ENCODE measurements at regions not wholly inside any gene's neighbourhood (a gene's known extent, or its start where the extent isn't known, plus 50 kb on each side); places are given as distances from the start of the nearest gene placed in this dataset.

DNA sequence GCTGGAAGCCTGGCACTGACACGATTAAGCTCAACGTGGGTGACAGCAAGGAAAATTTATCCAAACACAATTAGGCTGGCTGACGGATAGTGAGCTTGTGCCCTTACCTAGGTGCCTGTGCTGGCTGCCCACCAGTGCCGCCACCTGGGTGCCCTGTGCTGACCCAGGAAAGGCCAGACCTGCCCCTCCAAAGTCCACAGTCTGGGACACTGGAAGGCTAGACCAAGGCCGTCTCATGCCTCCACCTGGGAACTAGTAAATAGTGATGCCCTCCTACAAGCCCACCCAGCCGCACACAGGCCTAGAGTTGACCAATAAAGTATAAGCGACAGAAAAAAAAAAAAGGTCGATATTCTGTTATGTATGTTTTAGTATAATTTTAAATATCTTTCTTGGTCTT is 142.6 kb upstream of the MCHR2 start:
- TF ChIP-seq EP300 (conservative IDR thresholded peaks at IDR 0.05; ENCODE audit: poor library complexity, severe bottlenecking): no peak
- no peak for TF ChIP-seq CTCF (IDR thresholded peaks at IDR 0.05; ENCODE audit: poor library complexity, severe bottlenecking)
- TF ChIP-seq, protein P1, sequence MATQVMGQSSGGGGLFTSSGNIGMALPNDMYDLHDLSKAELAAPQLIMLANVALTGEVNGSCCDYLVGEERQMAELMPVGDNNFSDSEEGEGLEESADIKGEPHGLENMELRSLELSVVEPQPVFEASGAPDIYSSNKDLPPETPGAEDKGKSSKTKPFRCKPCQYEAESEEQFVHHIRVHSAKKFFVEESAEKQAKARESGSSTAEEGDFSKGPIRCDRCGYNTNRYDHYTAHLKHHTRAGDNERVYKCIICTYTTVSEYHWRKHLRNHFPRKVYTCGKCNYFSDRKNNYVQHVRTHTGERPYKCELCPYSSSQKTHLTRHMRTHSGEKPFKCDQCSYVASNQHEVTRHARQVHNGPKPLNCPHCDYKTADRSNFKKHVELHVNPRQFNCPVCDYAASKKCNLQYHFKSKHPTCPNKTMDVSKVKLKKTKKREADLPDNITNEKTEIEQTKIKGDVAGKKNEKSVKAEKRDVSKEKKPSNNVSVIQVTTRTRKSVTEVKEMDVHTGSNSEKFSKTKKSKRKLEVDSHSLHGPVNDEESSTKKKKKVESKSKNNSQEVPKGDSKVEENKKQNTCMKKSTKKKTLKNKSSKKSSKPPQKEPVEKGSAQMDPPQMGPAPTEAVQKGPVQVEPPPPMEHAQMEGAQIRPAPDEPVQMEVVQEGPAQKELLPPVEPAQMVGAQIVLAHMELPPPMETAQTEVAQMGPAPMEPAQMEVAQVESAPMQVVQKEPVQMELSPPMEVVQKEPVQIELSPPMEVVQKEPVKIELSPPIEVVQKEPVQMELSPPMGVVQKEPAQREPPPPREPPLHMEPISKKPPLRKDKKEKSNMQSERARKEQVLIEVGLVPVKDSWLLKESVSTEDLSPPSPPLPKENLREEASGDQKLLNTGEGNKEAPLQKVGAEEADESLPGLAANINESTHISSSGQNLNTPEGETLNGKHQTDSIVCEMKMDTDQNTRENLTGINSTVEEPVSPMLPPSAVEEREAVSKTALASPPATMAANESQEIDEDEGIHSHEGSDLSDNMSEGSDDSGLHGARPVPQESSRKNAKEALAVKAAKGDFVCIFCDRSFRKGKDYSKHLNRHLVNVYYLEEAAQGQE (IDR thresholded peaks at IDR 0.05; ENCODE audit: borderline replicate concordance): no peak
- no peak for TF ChIP-seq EZH2 (IDR thresholded peaks at IDR 0.05; ENCODE audit: borderline replicate concordance, insufficient read depth, low read length, poor library complexity, severe bottlenecking)
- no peak for TF ChIP-seq POLR2AphosphoS5 (IDR thresholded peaks at IDR 0.05)
- no peak for TF ChIP-seq RAD21 (conservative IDR thresholded peaks at IDR 0.05)
- no peak for TF ChIP-seq TAF1 (IDR thresholded peaks at IDR 0.05; ENCODE audit: low read depth)
- TF ChIP-seq SMC3 (conservative IDR thresholded peaks at IDR 0.05; ENCODE audit: poor library complexity): no peak
- TF ChIP-seq MXI1 (conservative IDR thresholded peaks at IDR 0.05; ENCODE audit: poor library complexity, severe bottlenecking): no peak
